ENCODE measurements at regions not wholly inside any gene's neighbourhood (a gene's known extent, or its start where the extent isn't known, plus 50 kb on each side); places are given as distances from the start of the nearest gene placed in this dataset.

- H2BK12ac ChIP-seq (ENCODE audit: low read depth, low read length): no peak overlapping the region
- H2AK5ac ChIP-seq (ENCODE audit: low read depth, low read length): no peak overlapping the region
- no peak overlapping the region for H3K14ac ChIP-seq (ENCODE audit: insufficient read length)
- no peak overlapping the region for H4K91ac ChIP-seq (replicated peaks; ENCODE audit: insufficient read length, low read length)
- no peaks in the 10 kb centered on the region for H3K23me2 ChIP-seq (ENCODE audit: low read depth, low read length)
- no peaks in the 10 kb centered on the region for H3K36me3 ChIP-seq (ENCODE audit: control insufficient read depth in 2 of 4, insufficient read depth in 4 of 4, low read length in 3 of 4)
- 91% methylated on average over 4 of the region's 4 CpGs; no CpG with 5 or more reads in 1 of the 2 experiments for WGBS, 2 experiments (ENCODE audit: extremely low coverage in 1 of 2, insufficient coverage in 1 of 2, insufficient read length in 1 of 2, insufficient replicate concordance in 2 of 2, low coverage in 1 of 2, low lambda C conversion rate in 2 of 2, missing lambda C conversion rate in 1 of 2)
- no peak overlapping the region for H3K18ac ChIP-seq (ENCODE audit: extremely low read depth, low read length)
- H2BK120ac ChIP-seq (replicated peaks; ENCODE audit: low read depth, low read length): no peak overlapping the region
- H3K9ac ChIP-seq (replicated peaks in 1 of 4; ENCODE audit: extremely low read depth in 1 of 4, low read depth in 3 of 4, low read length in 3 of 4): no peak overlapping the region
- H4K20me1 ChIP-seq (replicated peaks in 1 of 2; ENCODE audit: control insufficient read depth in 1 of 2, insufficient read depth in 2 of 2, low read length in 2 of 2): no peaks in the 10 kb centered on the region
- CTCF ChIA-PET (ENCODE audit: partially characterized antibody): no interaction called here
- no peaks in the 10 kb centered on the region for H3K79me2 ChIP-seq (ENCODE audit: control insufficient read depth in 1 of 2, insufficient read depth in 2 of 2, low read length in 2 of 2)
- no peak overlapping the region for H3K4ac ChIP-seq (replicated peaks; ENCODE audit: insufficient read length, low read depth, low read length)
- no peak overlapping the region for H3K23ac ChIP-seq (ENCODE audit: insufficient read length)
- no peak overlapping the region for H3K56ac ChIP-seq (replicated peaks; ENCODE audit: insufficient read length, low read depth, low read length)
- no peak overlapping the region for H3K4me3 ChIP-seq (ENCODE audit: extremely low read depth in 1 of 4, insufficient read depth in 2 of 4, low read depth in 3 of 4, low read length in 4 of 4)
- H4K8ac ChIP-seq (ENCODE audit: extremely low read depth, insufficient read depth, low read length): no peak overlapping the region
- H3K4me2 ChIP-seq (ENCODE audit: insufficient read depth in 1 of 2, low read depth in 2 of 2, low read length in 2 of 2): no peak overlapping the region
- no peak overlapping the region for H3K27ac ChIP-seq (ENCODE audit: low read depth, low read length)
- no peaks in the 10 kb centered on the region for H3K27me3 ChIP-seq (replicated peaks in 1 of 4; ENCODE audit: control insufficient read depth in 3 of 4, extremely low read depth in 1 of 4, insufficient read depth in 3 of 4, low read length in 3 of 4)
- DNase-seq (ENCODE audit: low read depth in 1 of 2, low spot score in 2 of 2) (no peak), FAIRE-seq (no peak)
- H3K9me3 ChIP-seq (ENCODE audit: insufficient read depth in 2 of 2, low read depth in 1 of 2, low read length in 1 of 2): no peaks in the 10 kb centered on the region
- H2BK5ac ChIP-seq (ENCODE audit: low read depth, low read length): no peak overlapping the region
- POLR2A ChIA-PET (ENCODE audit: partially characterized antibody): no interaction called here
- H2BK15ac ChIP-seq (ENCODE audit: low read length): no peak overlapping the region
- H2AFZ ChIP-seq (ENCODE audit: low read length): no peak overlapping the region
- no peaks in the 10 kb centered on the region for H3K79me1 ChIP-seq (ENCODE audit: low read depth, low read length)
- no peak overlapping the region for H2BK20ac ChIP-seq (ENCODE audit: low read length)
- H4K5ac ChIP-seq (ENCODE audit: insufficient read length, low read depth, low read length): no peak overlapping the region
- no peaks in the 10 kb centered on the region for H3K4me1 ChIP-seq (replicated peaks in 1 of 4; ENCODE audit: control insufficient read depth in 3 of 4, insufficient read depth in 4 of 4, low read length in 3 of 4)
- TF ChIP-seq MAFK (IDR thresholded peaks at IDR 0.05; ENCODE audit: low read depth, low read length) (no peak), SUZ12 (IDR thresholded peaks at IDR 0.05; ENCODE audit: low read length) (no peak), KDM4A (IDR thresholded peaks at IDR 0.05; ENCODE audit: low read depth, low read length, severe bottlenecking) (no peak)
Observed at GRCh38 chrX:3509934-3510333, 163.5 kb upstream of the MXRA5 start.

Measured in H1 (cell line).